ENCODE measurements at regions not wholly inside any gene's neighbourhood (a gene's known extent, or its start where the extent isn't known, plus 50 kb on each side); places are given as distances from the start of the nearest gene placed in this dataset.
"Not testable (repeated sequence)": the region's sequence is repeated elsewhere in the genome, so short reads cannot be mapped to it uniquely, and the experiment has no call there.

DNA sequence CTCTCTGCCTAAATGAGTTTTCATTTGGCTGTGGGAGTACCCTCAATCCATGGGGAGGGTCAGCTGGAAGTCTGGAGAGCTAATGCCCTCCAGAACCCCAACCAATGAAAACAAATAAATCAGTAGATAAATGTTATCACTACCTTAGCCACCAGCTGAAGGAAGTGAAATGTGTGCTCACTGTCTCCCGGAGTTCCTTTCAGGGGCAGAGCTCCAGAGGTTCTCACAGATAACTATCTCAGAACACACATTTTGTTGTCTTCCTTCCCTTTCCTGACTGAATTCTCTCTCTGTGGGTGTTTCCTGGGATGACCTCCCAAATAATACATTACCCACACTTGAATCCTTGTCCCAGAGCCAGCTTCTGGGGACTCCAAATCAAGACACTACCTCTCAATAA is 779.6 kb downstream of the DIAPH3 start:
- H3K27ac Mint-ChIP-seq, result no peak overlapping the region
- no peaks in the 10 kb centered on the region for H3K9me3 Mint-ChIP-seq (ENCODE audit: low read depth)
- no peaks in the 10 kb centered on the region for H3K36me3 Mint-ChIP-seq
- H3K4me3 Mint-ChIP-seq, result no peak overlapping the region
- H3K4me1 Mint-ChIP-seq (ENCODE audit: low read depth), result no peaks in the 10 kb centered on the region
- peaks cover 3% of the 10 kb centered on the region for H3K27me3 Mint-ChIP-seq

DNA sequence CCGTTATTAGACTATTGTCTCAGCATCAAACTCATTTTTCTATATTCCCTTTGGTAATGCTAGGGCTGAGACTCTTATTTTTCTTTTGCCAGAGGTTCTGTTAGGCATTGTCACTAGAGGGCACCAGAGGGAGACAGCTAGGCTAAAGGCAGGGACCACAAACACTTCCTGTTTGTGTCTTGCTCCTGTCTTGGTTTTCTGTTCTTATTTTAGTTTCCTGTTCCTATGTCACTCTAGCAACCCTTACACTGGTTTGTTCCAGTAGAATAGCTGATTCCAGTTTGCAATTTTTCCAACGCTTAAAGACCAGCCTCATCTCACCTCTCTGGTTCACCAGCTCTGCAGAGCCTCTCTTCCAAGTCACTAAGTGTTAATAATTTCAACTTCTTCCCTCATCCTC is 772.0 kb downstream of the DIAPH3 start:
- Mint-ChIP-seq H3K27me3 (peaks cover 4% of the 10 kb centered on the region), H3K36me3 (peaks cover 2% of the 10 kb centered on the region), H3K9me3 (ENCODE audit: low read depth) (no peaks in the 10 kb centered on the region), H3K4me3 (no peak overlapping the region), H3K4me1 (ENCODE audit: low read depth) (no peaks in the 10 kb centered on the region), H3K27ac (no peak overlapping the region)

DNA sequence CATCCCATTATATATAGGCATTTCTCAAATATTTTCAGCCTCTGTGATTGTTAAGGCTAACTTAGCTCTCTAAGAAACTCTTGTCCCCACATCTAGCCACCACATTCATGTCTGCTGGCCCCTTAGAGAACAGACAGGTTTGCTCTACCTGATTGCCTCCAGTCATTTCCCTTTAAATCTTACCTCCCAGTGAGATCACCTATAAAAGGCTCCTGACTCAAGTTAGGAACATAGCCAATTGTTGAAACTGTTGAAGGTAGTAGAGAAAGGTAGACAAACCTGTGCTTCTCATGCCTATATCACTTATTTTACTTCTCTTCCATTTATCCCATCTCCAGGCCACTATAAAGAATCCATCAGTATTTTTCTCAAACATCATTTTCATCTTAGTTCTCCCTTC is 771.4 kb downstream of the DIAPH3 start:
- no peak overlapping the region for H3K4me3 Mint-ChIP-seq
- H3K4me1 Mint-ChIP-seq (ENCODE audit: low read depth), result no peaks in the 10 kb centered on the region
- H3K27me3 Mint-ChIP-seq, result peaks cover 4% of the 10 kb centered on the region
- H3K9me3 Mint-ChIP-seq (ENCODE audit: low read depth), result no peaks in the 10 kb centered on the region
- peaks cover 2% of the 10 kb centered on the region for H3K36me3 Mint-ChIP-seq
- no peak overlapping the region for H3K27ac Mint-ChIP-seq

DNA sequence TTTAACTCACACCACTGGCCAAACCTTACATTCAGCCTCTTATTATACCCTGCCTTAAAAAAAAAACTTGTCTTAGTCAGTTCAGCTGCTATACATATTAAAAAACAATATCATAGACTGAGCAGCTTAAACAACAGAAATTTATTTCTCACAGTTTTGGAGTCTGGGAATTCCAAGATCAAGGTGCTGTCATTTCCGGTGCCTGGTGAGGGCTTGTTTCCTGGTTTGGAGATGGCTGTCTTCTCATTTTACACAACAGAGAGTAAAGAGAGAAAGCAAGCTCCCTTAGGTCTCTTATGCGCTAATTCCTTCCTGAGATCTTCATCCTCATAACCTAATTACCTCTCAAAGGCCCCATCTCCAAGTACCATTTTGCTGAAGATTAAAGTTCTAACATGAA is 769.2 kb downstream of the DIAPH3 start:
- H3K27ac Mint-ChIP-seq, result no peak overlapping the region

DNA sequence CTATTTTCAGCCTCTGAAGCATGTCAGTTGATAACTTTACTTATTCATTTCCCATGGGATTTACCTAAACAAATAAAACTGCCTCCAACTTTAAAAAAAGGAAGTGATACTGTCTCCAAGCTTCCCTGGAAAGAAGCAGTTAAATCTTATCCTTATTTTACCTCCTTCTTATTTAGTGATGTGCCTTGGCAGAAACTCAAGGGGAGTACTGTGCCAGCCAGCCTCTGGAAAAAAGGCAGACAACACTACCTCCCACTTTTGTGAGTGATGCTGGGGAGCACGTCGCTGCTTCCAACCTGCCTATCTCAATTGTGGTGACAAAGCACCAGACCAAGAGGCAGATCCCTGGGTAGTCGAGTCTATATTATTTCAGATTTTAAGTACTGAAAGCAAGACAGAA is 765.6 kb downstream of the DIAPH3 start:
- H3K27ac Mint-ChIP-seq, result no peak overlapping the region
- peaks cover 7% of the 10 kb centered on the region for H3K27me3 Mint-ChIP-seq
- peaks cover 4% of the 10 kb centered on the region for H3K9me3 Mint-ChIP-seq (ENCODE audit: low read depth)
- no peaks in the 10 kb centered on the region for H3K4me1 Mint-ChIP-seq (ENCODE audit: low read depth)
- H3K36me3 Mint-ChIP-seq, result peaks cover 4% of the 10 kb centered on the region
- H3K4me3 Mint-ChIP-seq, result no peak overlapping the region

More for the DNA sequence above, 769.2 kb downstream of the DIAPH3 start:
- peaks cover 4% of the 10 kb centered on the region for H3K27me3 Mint-ChIP-seq
- peaks cover 2% of the 10 kb centered on the region for H3K36me3 Mint-ChIP-seq
- no peaks in the 10 kb centered on the region for H3K9me3 Mint-ChIP-seq (ENCODE audit: low read depth)
- H3K4me3 Mint-ChIP-seq, result no peak overlapping the region
- no peaks in the 10 kb centered on the region for H3K4me1 Mint-ChIP-seq (ENCODE audit: low read depth)

DNA sequence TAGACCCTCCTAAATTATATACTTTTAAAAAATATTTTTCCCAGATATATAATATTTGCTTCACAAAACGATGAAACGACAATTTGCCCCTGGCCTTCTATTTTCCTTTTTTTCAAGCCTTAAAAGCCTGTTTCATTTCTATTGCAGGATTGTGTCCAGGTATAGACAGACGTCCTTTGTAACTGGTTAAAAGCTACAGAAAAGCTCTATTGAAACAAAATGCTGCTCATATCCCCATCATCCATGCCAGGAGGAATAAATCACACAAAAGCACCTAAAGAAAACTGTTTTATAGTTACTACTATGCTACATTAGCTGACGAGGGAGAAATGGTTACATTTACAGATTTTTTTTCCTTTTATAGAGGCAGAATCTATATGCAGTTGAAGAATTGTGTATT is 765.1 kb downstream of the DIAPH3 start:
- no peak overlapping the region for H3K27ac Mint-ChIP-seq
- no peaks in the 10 kb centered on the region for H3K4me1 Mint-ChIP-seq (ENCODE audit: low read depth)
- peaks cover 7% of the 10 kb centered on the region for H3K27me3 Mint-ChIP-seq
- H3K36me3 Mint-ChIP-seq, result peaks cover 7% of the 10 kb centered on the region
- H3K4me3 Mint-ChIP-seq, result no peak overlapping the region
- peaks cover 7% of the 10 kb centered on the region for H3K9me3 Mint-ChIP-seq (ENCODE audit: low read depth)

DNA sequence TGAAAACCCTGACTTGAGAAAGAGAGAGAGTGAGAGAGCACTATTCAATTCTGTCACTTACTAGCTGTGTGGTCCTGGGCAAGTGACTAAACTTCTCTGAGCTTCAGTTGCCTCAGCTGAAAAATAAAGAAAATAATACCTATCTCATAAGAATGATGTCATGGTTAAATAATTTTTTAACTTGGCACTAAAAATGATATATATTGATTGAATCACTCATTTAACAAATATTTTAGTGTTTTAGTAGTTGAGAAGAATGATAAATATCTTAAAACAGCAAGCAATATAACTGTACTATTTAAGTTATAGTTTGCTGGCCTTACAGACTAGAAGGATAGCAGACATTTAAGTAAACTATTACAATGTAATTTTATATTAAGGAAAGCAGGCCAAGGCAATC is 764.2 kb downstream of the DIAPH3 start:
- H3K4me3 Mint-ChIP-seq, result no peak overlapping the region
- H3K36me3 Mint-ChIP-seq, result peaks cover 7% of the 10 kb centered on the region
- peaks cover 7% of the 10 kb centered on the region for H3K27me3 Mint-ChIP-seq
- H3K27ac Mint-ChIP-seq, result no peak overlapping the region
- peaks cover 7% of the 10 kb centered on the region for H3K9me3 Mint-ChIP-seq (ENCODE audit: low read depth)
- no peaks in the 10 kb centered on the region for H3K4me1 Mint-ChIP-seq (ENCODE audit: low read depth)

DNA sequence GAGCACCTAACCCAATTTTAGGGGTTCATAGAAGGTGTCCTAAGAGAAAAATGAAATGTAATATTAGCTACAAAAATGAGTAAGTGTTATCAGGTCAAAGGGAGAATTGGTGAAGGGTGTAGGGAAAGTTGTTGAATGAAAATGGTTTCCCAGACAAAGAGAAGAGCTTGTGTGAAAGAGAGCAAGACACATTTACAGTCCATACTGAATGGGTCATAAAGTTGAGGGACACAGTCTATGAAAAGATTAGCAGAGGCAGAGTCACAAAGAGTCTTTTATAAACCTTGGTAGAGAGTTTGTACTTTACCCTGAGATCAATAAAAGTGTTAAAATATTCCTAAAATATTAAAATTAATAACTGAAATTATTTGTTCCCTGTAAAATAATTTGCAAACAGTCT is 759.4 kb downstream of the DIAPH3 start:
- no peak overlapping the region for H3K27ac Mint-ChIP-seq
- peaks cover 3% of the 10 kb centered on the region for H3K27me3 Mint-ChIP-seq
- H3K4me1 Mint-ChIP-seq (ENCODE audit: low read depth), result no peaks in the 10 kb centered on the region
- peaks cover 32% of the 10 kb centered on the region for H3K9me3 Mint-ChIP-seq (ENCODE audit: low read depth)
- H3K36me3 Mint-ChIP-seq, result peaks cover 5% of the 10 kb centered on the region
- no peak overlapping the region for H3K4me3 Mint-ChIP-seq

DNA sequence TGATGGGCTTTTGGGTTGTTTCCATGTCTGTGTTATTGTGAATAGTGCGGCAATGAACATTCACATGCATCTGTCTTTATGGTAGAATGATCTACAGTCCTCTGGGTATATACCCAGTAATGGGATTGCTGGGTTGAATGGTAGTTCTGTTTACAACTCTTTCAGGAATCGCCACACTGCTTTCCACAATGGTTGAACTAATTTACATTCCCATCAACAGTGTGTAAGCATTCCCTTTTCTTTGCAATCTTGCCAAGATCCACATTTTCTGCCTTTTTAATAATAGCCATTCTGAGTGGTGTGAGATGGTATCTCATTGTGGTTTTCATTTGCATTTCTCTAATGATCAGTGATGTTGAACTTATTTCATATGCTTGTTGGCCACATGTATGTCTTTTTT is 756.5 kb downstream of the DIAPH3 start:
- not testable (repeated sequence) for H3K36me3 Mint-ChIP-seq; H3K27me3 Mint-ChIP-seq; H3K27ac Mint-ChIP-seq; H3K4me3 Mint-ChIP-seq; H3K4me1 Mint-ChIP-seq (ENCODE audit: low read depth)
- H3K9me3 Mint-ChIP-seq (ENCODE audit: low read depth), result peaks cover 32% of the 10 kb centered on the region

DNA sequence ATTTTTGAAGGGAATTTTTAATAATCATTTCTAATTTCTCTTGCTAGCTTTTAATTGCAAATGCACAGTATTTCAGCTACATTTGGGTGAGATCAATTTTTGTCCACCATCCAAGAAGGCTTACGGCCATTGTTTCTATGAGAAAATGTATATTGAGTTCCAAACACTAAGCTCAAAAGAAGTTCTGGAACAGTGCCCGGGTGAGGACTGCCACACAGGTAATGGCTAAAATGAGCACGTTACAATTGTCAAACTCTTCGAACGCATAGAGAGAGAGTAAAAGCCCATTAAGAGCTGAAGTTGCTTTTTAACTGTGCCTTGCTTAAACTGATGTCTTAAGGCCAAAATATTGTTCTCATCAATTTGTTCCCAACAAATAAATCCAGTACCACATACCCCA is 755.0 kb downstream of the DIAPH3 start:
- Mint-ChIP-seq H3K9me3 (ENCODE audit: low read depth) (peaks cover 25% of the 10 kb centered on the region), H3K4me3 (no peak overlapping the region), H3K27me3 (peaks cover 2% of the 10 kb centered on the region), H3K4me1 (ENCODE audit: low read depth) (no peaks in the 10 kb centered on the region), H3K36me3 (no peaks in the 10 kb centered on the region), H3K27ac (no peak overlapping the region)

DNA sequence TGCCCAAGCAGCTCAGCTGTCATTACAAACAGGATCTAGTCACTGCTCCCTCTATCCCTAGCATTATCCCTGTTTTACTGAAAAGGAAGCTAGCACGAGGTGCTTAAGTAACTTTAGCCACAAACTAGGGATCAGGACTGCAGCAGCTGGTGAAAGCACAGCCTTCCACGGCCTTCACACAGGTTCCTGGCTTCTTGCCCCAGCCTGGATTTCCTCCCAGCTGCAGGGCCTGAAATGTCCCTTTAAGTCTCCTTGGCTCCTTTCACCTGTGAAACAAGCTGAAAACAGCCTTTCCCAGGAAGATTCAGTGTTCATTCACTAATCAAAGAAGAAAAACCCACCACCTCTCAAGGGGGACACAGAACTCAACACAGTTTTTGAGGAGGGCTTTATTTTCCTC is 754.5 kb downstream of the DIAPH3 start:
- Mint-ChIP-seq H3K36me3 (no peaks in the 10 kb centered on the region), H3K4me3 (no peak overlapping the region), H3K27me3 (peaks cover 4% of the 10 kb centered on the region), H3K9me3 (ENCODE audit: low read depth) (peaks cover 25% of the 10 kb centered on the region), H3K4me1 (ENCODE audit: low read depth) (no peaks in the 10 kb centered on the region), H3K27ac (no peak overlapping the region)

DNA sequence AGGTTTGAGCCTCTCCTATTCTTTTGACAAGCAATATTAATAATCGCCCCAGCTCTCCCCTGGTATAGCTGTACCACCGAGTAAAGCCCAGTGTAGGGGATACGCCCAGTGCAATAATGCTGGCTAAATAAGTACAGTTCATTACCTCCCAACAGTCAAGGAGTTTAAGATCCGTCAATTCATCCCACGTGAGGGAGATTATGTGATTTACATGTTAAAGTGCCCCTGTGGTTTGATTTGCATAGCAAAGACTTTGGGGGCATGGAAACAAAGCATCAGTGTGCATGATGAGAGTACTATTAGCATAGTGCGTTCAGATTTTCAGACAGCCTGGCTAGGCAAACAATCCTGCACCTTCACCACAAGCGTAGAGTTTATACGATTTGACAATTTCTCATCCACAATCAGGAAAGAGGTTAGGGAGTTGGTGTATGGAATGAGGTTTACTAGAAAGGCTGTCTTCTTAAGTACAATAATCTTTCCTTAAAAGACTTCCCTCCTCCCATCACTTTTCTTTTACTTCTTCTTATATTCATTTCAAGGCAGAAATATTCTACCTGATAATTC is 754.0 kb downstream of the DIAPH3 start:
- Mint-ChIP-seq H3K36me3 (no peaks in the 10 kb centered on the region), H3K4me3 (no peak overlapping the region), H3K27ac (no peak overlapping the region), H3K4me1 (ENCODE audit: low read depth) (no peaks in the 10 kb centered on the region), H3K27me3 (peaks cover 4% of the 10 kb centered on the region), H3K9me3 (ENCODE audit: low read depth) (peaks cover 25% of the 10 kb centered on the region)

DNA sequence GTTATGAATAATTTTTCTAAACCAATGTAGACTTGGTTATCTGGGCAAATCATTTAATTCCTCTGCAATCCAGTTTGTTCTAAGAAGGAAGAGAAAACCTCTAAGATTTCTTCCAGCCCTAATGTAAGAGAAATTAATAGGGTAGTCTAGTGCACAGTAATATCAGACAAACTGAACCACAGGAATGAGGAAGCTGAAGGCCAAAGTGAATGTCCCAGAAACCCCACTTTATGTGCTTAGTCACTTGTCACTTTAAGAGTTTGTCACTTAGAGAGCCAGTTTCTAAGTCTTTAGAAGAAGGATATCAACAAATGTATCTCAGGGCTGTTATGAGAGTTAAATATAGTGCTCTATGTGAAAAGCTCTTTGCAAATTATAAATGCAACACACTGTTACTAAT is 750.6 kb downstream of the DIAPH3 start:
- Mint-ChIP-seq H3K9me3 (ENCODE audit: low read depth) (no peaks in the 10 kb centered on the region), H3K36me3 (no peaks in the 10 kb centered on the region), H3K4me1 (ENCODE audit: low read depth) (no peaks in the 10 kb centered on the region), H3K27ac (no peak overlapping the region), H3K27me3 (peaks cover 4% of the 10 kb centered on the region), H3K4me3 (no peak overlapping the region)

DNA sequence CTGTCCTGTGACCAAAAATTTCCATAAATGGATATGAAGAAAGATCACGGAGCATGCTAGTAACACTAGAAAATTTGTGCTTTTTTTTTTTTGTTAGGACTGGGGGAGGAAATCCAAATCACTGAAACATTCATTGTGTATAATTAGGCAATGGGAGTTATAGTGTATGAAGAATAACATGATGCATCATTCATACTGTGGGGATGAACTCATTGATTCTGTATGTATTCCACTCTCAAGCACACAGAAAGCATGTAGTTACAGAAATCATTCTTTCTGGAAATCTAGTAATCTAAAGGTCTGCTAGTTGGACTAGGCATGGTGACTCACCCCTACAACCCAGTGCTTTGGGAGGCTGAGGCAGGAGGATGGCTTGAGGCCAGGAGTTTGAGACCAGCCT is 749.7 kb downstream of the DIAPH3 start:
- peaks cover 4% of the 10 kb centered on the region for H3K27me3 Mint-ChIP-seq
- no peak overlapping the region for H3K27ac Mint-ChIP-seq
- no peaks in the 10 kb centered on the region for H3K9me3 Mint-ChIP-seq (ENCODE audit: low read depth)
- no peak overlapping the region for H3K4me3 Mint-ChIP-seq
- no peaks in the 10 kb centered on the region for H3K36me3 Mint-ChIP-seq
- no peaks in the 10 kb centered on the region for H3K4me1 Mint-ChIP-seq (ENCODE audit: low read depth)

DNA sequence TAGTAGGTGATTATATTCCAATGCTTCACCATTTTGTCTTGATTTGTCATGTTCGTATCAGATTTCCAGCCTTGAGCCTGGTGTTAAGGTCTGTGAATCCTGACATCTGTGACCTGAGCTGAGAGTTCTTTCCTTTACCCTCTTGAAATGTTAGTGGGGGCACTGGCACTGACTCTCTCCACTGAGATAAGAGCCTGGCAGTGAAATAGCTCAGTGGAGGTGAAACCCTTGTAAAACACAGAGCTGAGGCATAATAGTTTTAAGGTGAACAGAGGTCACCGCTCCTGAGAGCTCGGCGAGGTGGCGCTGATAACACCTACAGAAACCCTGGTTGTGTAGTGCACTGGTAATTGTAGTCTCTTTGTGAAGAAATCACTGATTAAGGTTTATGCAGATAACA is 748.2 kb downstream of the DIAPH3 start:
- H3K4me3 Mint-ChIP-seq, result no peak overlapping the region
- no peaks in the 10 kb centered on the region for H3K36me3 Mint-ChIP-seq
- no peak overlapping the region for H3K27ac Mint-ChIP-seq
- H3K4me1 Mint-ChIP-seq (ENCODE audit: low read depth), result no peaks in the 10 kb centered on the region
- H3K9me3 Mint-ChIP-seq (ENCODE audit: low read depth), result no peaks in the 10 kb centered on the region
- peaks cover 6% of the 10 kb centered on the region for H3K27me3 Mint-ChIP-seq

DNA sequence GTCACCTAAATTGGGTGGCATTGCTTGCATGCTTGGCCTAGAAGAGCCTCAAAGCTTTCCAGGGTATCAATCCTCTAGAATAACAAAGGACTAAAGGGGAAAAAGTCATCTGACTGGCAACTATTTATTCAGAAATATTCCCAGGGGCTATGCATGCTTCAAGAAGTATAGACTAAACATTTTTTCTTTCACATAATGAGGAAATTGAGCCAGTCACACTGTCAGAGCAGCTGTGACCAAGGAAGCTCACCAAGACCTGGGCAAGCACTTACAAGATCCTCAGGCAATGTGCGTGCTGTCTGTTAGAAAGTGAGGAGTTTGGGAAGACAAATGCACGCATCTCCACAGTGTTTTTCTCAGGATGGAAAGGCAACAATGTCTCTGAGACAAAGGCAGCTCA is 747.2 kb downstream of the DIAPH3 start:
- Mint-ChIP-seq H3K4me1 (ENCODE audit: low read depth) (no peaks in the 10 kb centered on the region), H3K27me3 (peaks cover 4% of the 10 kb centered on the region), H3K27ac (no peak overlapping the region), H3K9me3 (ENCODE audit: low read depth) (no peaks in the 10 kb centered on the region), H3K4me3 (no peak overlapping the region), H3K36me3 (no peaks in the 10 kb centered on the region)

All from activated naive CD8-positive, alpha-beta T cell (primary cell).